ENCODE measurements at regions not wholly inside any gene's neighbourhood (a gene's known extent, or its start where the extent isn't known, plus 50 kb on each side); places are given as distances from the start of the nearest gene placed in this dataset.

DNA sequence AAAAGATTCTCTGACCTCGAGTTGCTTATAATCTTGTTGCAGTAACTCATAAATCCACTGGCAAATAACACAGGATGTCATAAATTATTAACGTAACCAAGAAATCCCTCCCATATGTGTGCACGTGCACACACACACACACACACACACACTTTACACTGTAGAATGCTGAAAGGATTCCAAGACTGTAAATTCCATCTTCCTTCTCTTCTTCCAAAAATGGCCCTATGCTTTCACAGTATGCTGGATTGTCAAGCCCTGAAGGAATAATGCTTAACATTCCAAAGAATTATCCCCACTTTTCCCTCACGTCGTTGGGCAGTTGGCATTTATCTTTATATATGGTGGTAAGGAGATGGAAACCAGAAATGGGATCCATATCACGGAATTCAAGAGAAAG lies 117.5 kb upstream of the CRIM1 start:
- no peak for TF ChIP-seq POLR2A (IDR thresholded peaks at IDR 0.05)
- TF ChIP-seq, protein P1, sequence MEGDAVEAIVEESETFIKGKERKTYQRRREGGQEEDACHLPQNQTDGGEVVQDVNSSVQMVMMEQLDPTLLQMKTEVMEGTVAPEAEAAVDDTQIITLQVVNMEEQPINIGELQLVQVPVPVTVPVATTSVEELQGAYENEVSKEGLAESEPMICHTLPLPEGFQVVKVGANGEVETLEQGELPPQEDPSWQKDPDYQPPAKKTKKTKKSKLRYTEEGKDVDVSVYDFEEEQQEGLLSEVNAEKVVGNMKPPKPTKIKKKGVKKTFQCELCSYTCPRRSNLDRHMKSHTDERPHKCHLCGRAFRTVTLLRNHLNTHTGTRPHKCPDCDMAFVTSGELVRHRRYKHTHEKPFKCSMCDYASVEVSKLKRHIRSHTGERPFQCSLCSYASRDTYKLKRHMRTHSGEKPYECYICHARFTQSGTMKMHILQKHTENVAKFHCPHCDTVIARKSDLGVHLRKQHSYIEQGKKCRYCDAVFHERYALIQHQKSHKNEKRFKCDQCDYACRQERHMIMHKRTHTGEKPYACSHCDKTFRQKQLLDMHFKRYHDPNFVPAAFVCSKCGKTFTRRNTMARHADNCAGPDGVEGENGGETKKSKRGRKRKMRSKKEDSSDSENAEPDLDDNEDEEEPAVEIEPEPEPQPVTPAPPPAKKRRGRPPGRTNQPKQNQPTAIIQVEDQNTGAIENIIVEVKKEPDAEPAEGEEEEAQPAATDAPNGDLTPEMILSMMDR (IDR thresholded peaks at IDR 0.05) = no peak

Data from prostate gland (tissue), 2 donors.